ENCODE measurements at regions not wholly inside any gene's neighbourhood (a gene's known extent, or its start where the extent isn't known, plus 50 kb on each side); places are given as distances from the start of the nearest gene placed in this dataset.

- TF ChIP-seq CTCF (IDR thresholded peaks at IDR 0.05; ENCODE audit: borderline replicate concordance, extremely low read depth, low read length, poor library complexity, severe bottlenecking), result no peak
- TF ChIP-seq EZH2 (IDR thresholded peaks at IDR 0.05; ENCODE audit: borderline replicate concordance, low read depth, low read length, severe bottlenecking), result no peak
These were observed 527.0 kb downstream of the TNS1 start for GRCh38 chr2:217475791-217476190.
